ENCODE measurements at regions not wholly inside any gene's neighbourhood (a gene's known extent, or its start where the extent isn't known, plus 50 kb on each side); places are given as distances from the start of the nearest gene placed in this dataset.

GRCh38 chr14:54207075-54207474, 189.7 kb upstream of the CDKN3 start:
- intact Hi-C loops (cut with DNase I) = no loop called here
- ATAC-seq (no peak), DNase-seq (no peak)
- H3K9me3 ChIP-seq = no peaks in the 10 kb centered on the region
- no peak overlapping the region for H3K4me3 ChIP-seq
- H3K27ac ChIP-seq = no peak overlapping the region
- no peaks in the 10 kb centered on the region for H3K27me3 ChIP-seq
- no peak for TF ChIP-seq CTCF (IDR thresholded peaks at IDR 0.05)
- no peaks in the 10 kb centered on the region for H3K36me3 ChIP-seq
- H3K4me1 ChIP-seq = no peaks in the 10 kb centered on the region

- no peaks in the 10 kb centered on the region for H3K27me3 ChIP-seq
- intact Hi-C loops (cut with DNase I) = no loop called here
- no peak overlapping the region for H3K27ac ChIP-seq
- no peaks in the 10 kb centered on the region for H3K9me3 ChIP-seq
- TF ChIP-seq CTCF (IDR thresholded peaks at IDR 0.05) = no peak
- H3K4me1 ChIP-seq = no peaks in the 10 kb centered on the region
- ATAC-seq = no peak
- H3K36me3 ChIP-seq = no peaks in the 10 kb centered on the region
- no peak for DNase-seq
- no peak overlapping the region for H3K4me3 ChIP-seq
Measured at GRCh38 chr14:54207476-54208462, 189.0 kb upstream of the CDKN3 start.

GRCh38 chr14:54208751-54209150, 188.1 kb upstream of the CDKN3 start:
- TF ChIP-seq CTCF (IDR thresholded peaks at IDR 0.05) = no peak
- DNase-seq (no peak), ATAC-seq (no peak)
- Histone ChIP-seq H3K4me3 (no peak overlapping the region), H3K4me1 (no peaks in the 10 kb centered on the region), H3K27me3 (no peaks in the 10 kb centered on the region), H3K9me3 (no peaks in the 10 kb centered on the region), H3K27ac (peak overlapping the region in 1 of 2 donors; percentile 7), H3K36me3 (no peaks in the 10 kb centered on the region)
- intact Hi-C loops (cut with DNase I) = no loop called here

- Histone ChIP-seq H3K27me3 (no peaks in the 10 kb centered on the region), H3K27ac (no peak overlapping the region), H3K9me3 (no peaks in the 10 kb centered on the region), H3K36me3 (no peaks in the 10 kb centered on the region), H3K4me1 (no peaks in the 10 kb centered on the region), H3K4me3 (no peak overlapping the region)
- ATAC-seq (no peak), DNase-seq (no peak)
- intact Hi-C loops (cut with DNase I) = no loop called here
- TF ChIP-seq CTCF (IDR thresholded peaks at IDR 0.05) = no peak
Measured at GRCh38 chr14:54209511-54210250, 187.1 kb upstream of the CDKN3 start.

All from left lung (tissue), 4 donors.